NT2/D1 (cell line): ENCODE measurements at regions not wholly inside any gene's neighbourhood (a gene's known extent, or its start where the extent isn't known, plus 50 kb on each side); places are given as distances from the start of the nearest gene placed in this dataset.

Source experiments
- DNase-seq: peaks from one replicate; pipeline ENCODE4 v3.0.0-alpha.2; 2011; ENCODE audit warnings: low read depth, low spot score
- H3K27me3 ChIP-seq: 2 replicates; pipeline ENCODE4 v1.6.0; 2011; ENCODE audit warnings: mild to moderate bottlenecking; ENCODE audit not compliant: insufficient read length, insufficient read depth
- H3K36me3 ChIP-seq: 2 replicates; pipeline ENCODE4 v1.6.1; 2011; ENCODE audit warnings: mild to moderate bottlenecking, low read length, mixed read lengths; ENCODE audit not compliant: insufficient read depth, insufficient read length
- H3K4me1 ChIP-seq: 2 replicates; pipeline ENCODE4 v1.5.1; 2011; ENCODE audit not compliant: insufficient read depth, insufficient read length
- H3K4me3 ChIP-seq: 2 replicates; pipeline ENCODE4 v1.5.1; 2011; ENCODE audit warnings: low read depth; ENCODE audit not compliant: insufficient read length
- H3K9ac ChIP-seq: 2 replicates; pipeline ENCODE4 v1.6.0; 2011; ENCODE audit warnings: low read depth; ENCODE audit not compliant: insufficient read length
- H3K9me3 ChIP-seq: 2 replicates; pipeline ENCODE4 v1.5.1; 2011; ENCODE audit warnings: mild to moderate bottlenecking, low read length; ENCODE audit not compliant: insufficient read depth
- SUZ12 ChIP-seq: IDR thresholded peaks from 2 replicates; pipeline ENCODE4 v1.6.1; 2011; ENCODE audit not compliant: insufficient read length, insufficient read depth; ENCODE audit errors: extremely low read depth
- YY1 ChIP-seq: IDR thresholded peaks from 2 replicates; pipeline ENCODE4 v1.6.1; 2011; ENCODE audit not compliant: insufficient read length, insufficient read depth
- ZNF274 ChIP-seq: IDR thresholded peaks from 2 replicates; pipeline ENCODE4 v1.6.1; 2011; ENCODE audit warnings: mild to moderate bottlenecking, low read depth, low read length

GRCh38 chr6:106847116-106847515 is 127.4 kb downstream of the CD24 start:
- no peaks in the 10 kb centered on the region for H3K27me3 ChIP-seq
- no peak for DNase-seq
- no peaks in the 10 kb centered on the region for H3K36me3 ChIP-seq
- TF ChIP-seq SUZ12 (no peak), YY1 (no peak), ZNF274 (no peak)
- peaks cover 3% of the 10 kb centered on the region; the same call in 1 of the 2 replicates for H3K9me3 ChIP-seq
- no peak overlapping the region for H3K4me3 ChIP-seq
- H3K9ac ChIP-seq, result no peak overlapping the region
- no peaks in the 10 kb centered on the region for H3K4me1 ChIP-seq

- H3K9ac ChIP-seq, result no peak overlapping the region
- H3K27me3 ChIP-seq, result no peaks in the 10 kb centered on the region
- H3K4me3 ChIP-seq, result no peak overlapping the region
- no peaks in the 10 kb centered on the region for H3K36me3 ChIP-seq
- DNase-seq, result no peak
- no peaks in the 10 kb centered on the region for H3K9me3 ChIP-seq
- TF ChIP-seq ZNF274 (no peak), YY1 (no peak), SUZ12 (no peak)
- no peaks in the 10 kb centered on the region for H3K4me1 ChIP-seq
These were observed 129.6 kb downstream of the CD24 start for GRCh38 chr6:106844930-106845329.

- no peak for DNase-seq
- H3K27me3 ChIP-seq, result no peaks in the 10 kb centered on the region
- TF ChIP-seq SUZ12, result no peak
- TF ChIP-seq ZNF274, result no peak
- TF ChIP-seq YY1, result no peak
These were observed 141.6 kb downstream of the CD24 start for GRCh38 chr6:106832766-106833510.

GRCh38 chr6:106830930-106831329 is 143.6 kb downstream of the CD24 start:
- TF ChIP-seq YY1 (no peak), SUZ12 (no peak), ZNF274 (no peak)
- no peak for DNase-seq
- Histone ChIP-seq H3K27me3 (no peaks in the 10 kb centered on the region), H3K36me3 (no peaks in the 10 kb centered on the region), H3K4me1 (no peaks in the 10 kb centered on the region), H3K9ac (no peak overlapping the region), H3K4me3 (no peak overlapping the region), H3K9me3 (peaks cover 4% of the 10 kb centered on the region; the same call in 1 of the 2 replicates)

More at GRCh38 chr6:106832766-106833510, 141.6 kb downstream of the CD24 start:
- peaks cover 4% of the 10 kb centered on the region; the same call in 1 of the 2 replicates for H3K9me3 ChIP-seq
- H3K36me3 ChIP-seq, result no peaks in the 10 kb centered on the region
- H3K4me1 ChIP-seq, result no peaks in the 10 kb centered on the region
- H3K4me3 ChIP-seq, result no peak overlapping the region
- H3K9ac ChIP-seq, result no peak overlapping the region

- no peak overlapping the region for H3K4me3 ChIP-seq
- no peak for DNase-seq
- H3K9ac ChIP-seq, result no peak overlapping the region
These were observed 145.1 kb downstream of the CD24 start for GRCh38 chr6:106829451-106829850.

GRCh38 chr6:106827081-106827480 is 147.4 kb downstream of the CD24 start:
- Histone ChIP-seq H3K36me3 (no peaks in the 10 kb centered on the region), H3K9ac (no peak overlapping the region), H3K4me3 (no peak overlapping the region), H3K9me3 (peaks cover 13% of the 10 kb centered on the region; the same call in 1 of the 2 replicates), H3K4me1 (peaks cover 4% of the 10 kb centered on the region), H3K27me3 (no peaks in the 10 kb centered on the region)
- no peak for DNase-seq
- TF ChIP-seq ZNF274 (no peak), SUZ12 (no peak), YY1 (no peak)

More at GRCh38 chr6:106829451-106829850, 145.1 kb downstream of the CD24 start:
- Histone ChIP-seq H3K27me3 (no peaks in the 10 kb centered on the region), H3K36me3 (no peaks in the 10 kb centered on the region), H3K4me1 (no peaks in the 10 kb centered on the region), H3K9me3 (peaks cover 13% of the 10 kb centered on the region; the same call in 1 of the 2 replicates)
- no peak for TF ChIP-seq ZNF274
- no peak for TF ChIP-seq YY1
- no peak for TF ChIP-seq SUZ12

DNA sequence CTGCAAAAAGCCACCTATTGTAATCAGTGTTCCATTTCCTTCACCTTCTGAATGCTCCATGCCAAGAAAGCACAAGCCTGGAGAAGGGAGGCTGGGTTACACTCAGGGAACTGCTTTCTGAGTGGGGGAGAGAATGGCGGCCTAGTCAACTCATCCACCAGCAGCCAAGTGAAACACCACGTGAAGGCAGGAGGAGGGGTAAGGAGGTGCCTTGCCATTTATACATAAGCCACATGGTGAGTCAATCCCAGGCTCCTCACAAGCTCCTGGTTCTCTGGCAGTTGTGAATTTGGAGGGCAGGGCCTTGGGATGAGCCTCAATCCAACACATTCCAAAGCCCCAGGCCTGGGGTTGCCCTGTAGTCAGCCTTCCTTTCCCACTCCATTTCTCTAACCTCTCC is 149.4 kb downstream of the CD24 start:
- TF ChIP-seq SUZ12, result no peak
- no peak for TF ChIP-seq ZNF274
- no peak for TF ChIP-seq YY1
- no peak overlapping the region for H3K4me3 ChIP-seq
- no peak for DNase-seq

More for the DNA sequence above, 149.4 kb downstream of the CD24 start:
- no peak overlapping the region for H3K9ac ChIP-seq
- no peaks in the 10 kb centered on the region for H3K36me3 ChIP-seq
- H3K4me1 ChIP-seq, result peaks cover 4% of the 10 kb centered on the region
- H3K9me3 ChIP-seq, result peaks cover 13% of the 10 kb centered on the region; the same call in 1 of the 2 replicates
- H3K27me3 ChIP-seq, result no peaks in the 10 kb centered on the region
